ENCODE measurements at regions not wholly inside any gene's neighbourhood (a gene's known extent, or its start where the extent isn't known, plus 50 kb on each side); places are given as distances from the start of the nearest gene placed in this dataset.

DNA sequence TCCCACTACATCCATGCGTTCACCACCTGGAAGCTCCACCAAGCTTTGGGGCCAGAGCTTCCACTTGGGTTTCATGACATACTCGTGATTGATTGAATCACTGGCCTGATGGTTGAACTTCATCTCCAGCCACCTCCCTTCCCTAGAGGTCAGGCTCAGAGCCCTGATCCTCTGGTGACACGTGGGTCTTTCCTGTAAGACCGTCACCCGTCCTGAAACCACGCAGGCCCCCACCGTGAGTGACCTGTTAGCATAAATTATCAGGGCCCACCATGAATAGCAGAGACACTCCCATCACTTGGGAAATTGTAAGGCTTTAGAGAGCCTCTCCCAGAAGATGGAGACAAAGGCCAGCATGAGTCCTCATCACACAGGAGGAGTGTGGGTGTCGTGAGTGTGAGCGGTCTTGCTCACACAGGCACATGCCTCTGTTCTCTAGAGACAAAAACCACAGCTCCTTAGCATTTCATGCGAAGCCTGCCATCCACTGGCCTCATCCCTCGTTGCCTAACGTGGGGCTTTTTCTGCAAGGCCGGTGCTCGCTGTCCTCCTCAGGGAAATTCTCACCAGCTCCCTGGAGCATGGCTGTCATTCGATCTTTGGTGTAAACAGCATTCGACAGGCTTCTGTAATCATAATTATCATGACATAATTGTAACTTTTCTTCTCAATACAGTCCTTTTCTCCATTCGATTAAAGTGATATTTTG is 65.1 kb upstream of the DUSP22 start:
- FAIRE-seq = no peak

DNA sequence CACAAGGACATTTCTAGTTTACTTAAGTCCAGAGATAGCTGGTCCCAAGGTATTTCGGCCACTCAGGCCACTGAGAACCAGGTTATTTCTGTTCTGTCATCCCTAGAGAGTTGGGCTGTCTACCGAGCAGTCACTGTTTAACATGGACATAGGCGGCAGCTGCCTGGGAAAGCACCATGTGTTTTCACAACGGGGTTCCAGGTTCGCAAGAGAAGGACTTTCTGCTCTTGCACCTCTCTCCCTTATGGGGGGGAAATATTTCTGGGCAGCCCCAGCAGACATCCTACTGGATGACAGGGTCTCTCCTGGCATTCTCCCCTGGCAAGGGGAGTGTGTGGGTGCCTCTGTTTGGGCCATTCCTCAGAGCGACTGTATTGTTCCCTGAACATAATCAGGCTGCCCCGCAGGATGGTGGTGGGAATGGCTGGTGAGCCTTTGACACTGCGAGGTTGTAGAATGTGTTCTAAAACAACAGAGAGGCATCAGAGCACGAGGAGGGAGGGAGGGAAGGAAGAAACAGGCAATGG is 64.4 kb upstream of the DUSP22 start:
- FAIRE-seq = no peak

DNA sequence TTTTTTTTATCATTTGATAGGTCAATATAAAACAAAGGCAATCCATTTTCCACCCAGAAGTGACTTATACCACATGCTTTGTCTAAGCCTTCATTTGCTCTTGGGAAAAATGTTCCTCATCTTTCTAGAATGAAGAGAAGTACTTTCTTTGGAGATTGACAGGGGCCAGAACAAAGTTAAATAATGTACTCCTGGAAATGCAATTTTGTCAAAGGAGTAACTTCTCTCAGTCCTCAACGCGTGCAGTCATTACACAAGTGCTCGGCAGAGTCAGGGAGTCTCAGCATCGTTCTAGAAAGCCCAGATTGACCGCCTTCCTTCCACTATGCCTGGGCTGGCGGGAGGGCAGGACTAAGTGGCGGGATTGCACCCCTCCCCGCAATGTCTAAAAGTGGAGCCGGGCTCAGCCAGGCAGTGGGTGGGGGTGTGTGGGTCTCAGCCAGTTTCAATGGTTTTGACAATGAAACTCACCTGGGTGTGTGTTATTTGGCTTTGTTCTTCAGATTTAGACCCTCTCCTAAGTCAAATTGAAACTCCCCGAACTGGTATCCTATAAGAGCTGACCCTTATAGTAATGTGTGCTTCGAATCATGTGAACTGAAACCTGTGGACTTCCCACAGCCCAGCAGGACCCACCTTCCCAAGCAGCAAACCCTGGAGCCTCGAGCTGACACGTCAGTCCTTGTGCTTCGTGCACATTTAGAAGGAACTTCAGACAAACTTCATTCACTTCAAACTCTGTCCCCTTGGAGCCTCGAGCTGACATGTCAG is 63.2 kb upstream of the DUSP22 start:
- FAIRE-seq = no peak

DNA sequence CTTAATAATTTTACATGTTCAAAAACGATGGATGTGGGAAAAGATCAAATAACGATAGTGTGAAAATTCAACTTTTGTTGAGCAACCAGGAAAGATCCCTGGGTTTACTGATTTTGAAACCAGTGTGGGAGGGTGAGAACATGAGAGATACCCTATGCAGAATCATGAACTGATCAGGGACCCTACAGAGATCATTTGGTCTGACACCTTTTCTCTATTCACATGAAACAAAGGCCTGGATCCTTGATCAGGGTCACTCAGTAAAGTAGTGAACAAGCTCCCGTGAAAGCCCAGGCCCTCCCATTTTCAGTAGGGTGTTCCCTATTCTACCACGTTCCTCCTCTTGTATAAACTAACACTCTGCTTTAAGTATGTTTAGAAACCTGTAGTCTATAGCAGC is 60.5 kb upstream of the DUSP22 start:
- FAIRE-seq = no peak

DNA sequence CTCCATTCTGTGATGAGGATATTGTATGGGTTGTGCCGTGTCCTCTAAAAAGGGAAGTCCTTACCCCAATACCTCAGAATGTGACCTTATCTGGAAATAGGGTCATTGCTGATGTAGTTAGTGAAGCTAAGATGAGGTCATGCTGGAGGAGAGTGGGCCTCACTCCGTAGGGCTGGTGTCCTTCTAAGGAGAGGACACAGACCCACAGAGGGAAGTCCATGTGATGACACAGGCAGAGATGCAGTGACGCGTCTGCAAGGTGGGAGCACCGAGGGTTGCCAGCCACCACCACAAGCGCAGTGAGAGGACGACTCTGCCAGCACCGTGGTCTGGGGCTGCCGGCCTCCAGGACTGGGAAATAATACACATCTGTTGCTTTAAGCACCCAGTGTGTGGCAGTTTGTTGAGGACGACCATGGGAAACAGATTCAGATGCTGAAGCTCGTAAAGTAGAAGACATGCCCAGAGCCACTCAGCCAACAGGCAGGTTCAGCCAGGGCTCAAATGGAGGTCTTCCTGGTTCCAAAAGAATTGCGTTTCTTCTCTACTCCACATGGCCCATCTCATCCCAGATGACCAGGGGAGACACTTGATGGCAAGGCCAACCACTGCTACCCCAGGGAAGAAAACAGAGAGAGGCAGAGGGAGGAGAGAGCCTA is 59.2 kb upstream of the DUSP22 start:
- FAIRE-seq = no peak

DNA sequence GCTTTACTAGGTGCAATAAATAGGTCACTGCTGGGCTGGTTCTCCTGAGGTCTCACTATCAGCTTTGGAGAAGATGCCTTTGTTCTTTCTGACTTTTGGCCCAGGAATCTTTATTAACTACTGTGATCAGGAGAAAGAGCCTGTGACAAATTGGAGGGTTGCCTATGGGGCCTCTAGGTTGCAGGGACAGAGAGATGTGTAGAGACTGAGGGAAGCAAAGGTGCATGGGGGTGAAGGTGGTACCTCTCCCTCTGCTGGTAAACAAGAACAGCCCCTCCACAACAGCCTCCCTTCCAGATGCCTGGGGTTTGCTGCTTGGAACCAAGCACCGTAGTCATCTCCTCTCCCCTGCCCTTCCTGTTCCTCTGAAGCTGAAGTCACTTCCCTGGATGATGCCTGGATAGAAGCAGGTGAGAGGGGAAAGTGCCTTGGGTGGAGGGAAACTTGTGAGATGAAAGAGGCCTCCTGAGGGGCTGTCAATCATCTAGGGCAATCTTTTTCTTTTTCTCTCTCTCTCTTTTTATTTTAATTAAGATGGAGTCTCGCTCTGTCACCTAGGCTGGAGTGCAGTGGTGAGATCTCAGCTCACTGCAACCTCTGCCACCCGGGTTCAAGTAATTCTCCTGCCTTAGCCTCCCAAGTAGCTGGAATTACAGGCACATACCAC is 57.4 kb upstream of the DUSP22 start:
- FAIRE-seq = no peak

DNA sequence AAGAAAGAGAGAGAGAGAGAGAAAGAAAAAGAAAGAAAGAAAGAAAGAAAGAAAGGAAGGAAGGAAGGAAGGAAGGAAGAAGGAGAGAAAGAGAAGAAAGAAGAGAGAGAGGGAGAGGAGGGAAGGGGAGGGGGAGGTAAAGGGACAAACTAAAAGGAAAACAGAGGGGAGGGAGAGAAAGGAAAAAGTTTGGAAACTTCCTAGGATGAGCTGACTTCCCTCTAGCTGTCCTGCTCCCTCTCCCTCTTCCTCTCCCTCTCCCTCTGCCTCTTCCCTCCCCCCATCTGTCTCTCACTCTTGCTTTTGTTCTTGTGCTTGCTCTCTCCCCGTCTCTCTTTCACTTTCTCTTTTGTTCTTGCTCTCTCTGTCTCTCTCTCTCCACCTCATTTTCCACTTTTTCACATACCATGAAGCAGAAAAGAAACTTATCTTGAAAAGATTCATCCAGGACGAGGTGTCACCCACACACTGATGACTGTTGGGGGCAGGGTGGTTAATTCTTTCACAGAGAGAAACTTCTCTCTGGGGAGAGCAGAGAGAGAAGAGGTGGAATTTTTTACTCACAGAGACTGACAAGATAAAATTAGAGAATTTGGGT is 56.4 kb upstream of the DUSP22 start:
- FAIRE-seq = no peak

DNA sequence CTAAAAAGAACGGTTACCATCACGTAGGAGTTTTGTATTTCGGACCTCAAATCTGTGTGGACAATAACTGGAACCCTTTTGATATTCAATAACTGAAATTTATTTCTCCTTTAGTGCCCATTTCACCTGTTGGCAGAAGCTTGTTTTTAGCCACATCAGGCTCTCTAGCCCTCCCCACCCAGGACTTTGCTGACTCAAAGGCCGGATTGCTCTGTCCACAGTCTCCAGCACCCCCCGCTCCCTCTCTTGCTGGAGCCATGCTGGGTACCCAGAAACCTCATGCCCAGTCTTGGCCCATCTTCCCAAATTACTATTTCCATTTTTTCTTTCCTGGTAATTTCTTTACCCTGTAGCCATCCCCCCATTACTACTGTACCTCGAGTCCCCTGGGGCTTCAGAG is 55.8 kb upstream of the DUSP22 start:
- no peak for FAIRE-seq

DNA sequence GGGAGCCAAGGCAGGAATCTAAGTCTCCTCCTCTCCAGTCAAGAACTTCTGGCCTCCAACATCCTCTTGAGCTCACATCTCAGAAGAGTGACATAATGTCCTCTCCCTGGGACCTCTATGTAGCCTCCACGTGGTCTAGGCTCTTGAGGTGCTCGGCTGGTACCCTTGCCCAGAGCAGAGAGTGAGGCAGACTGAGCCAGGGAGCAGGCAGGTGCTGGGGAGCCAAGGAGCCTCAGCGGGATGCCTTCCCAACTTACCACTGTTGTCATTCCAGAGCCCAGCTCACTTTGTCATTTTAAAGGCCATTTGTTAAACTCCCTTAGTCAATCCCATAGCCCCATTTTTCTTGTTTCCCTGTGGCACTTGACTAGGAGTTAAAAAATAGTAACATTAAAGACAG is 52.1 kb upstream of the DUSP22 start:
- no peak for FAIRE-seq

DNA sequence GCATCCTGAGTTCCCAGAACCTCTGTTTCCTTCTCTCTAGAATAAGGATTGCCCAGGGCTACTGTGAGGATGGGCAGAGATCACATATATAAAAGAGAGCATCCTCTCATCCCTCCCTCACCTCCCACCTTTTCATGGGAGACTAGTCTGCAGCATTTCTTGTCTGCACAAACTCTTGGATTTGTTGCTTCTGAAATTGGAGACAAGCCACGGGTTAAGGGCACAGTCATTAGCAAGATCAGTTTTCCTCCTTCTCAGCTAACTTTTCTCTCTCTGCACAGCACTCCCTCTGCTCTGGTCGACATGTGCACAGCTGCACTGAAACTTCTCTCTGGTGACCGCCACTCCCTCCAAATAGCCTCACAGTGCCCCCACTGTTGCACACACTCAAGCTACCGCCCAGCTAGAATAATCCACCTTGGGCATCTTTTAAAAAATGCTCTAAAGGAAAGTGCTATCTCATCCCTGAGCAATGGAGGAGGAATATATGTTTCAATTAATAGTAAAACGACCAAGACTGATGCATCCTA is 50.9 kb upstream of the DUSP22 start:
- no peak for FAIRE-seq

All from G401.6 (cell line).